Left lung (tissue), 4 donors: ENCODE measurements at regions not wholly inside any gene's neighbourhood (a gene's known extent, or its start where the extent isn't known, plus 50 kb on each side); places are given as distances from the start of the nearest gene placed in this dataset.

ENCODE experiments used
- ATAC-seq: fragments of 200-7000 bp; cut with Tn5 transposase; one replicate; pipeline ENCODE4 v1.9.1; 2020; ENCODE audit warnings: moderate library complexity
- DNase-seq, 4 donors: peaks; one replicate each; pipeline ENCODE4 v3.0.0-alpha.2; 2013 to 2020
- H3K27ac ChIP-seq, 2 donors: fragments of 200-600 bp; sonication (generic) in 1 of 2; one replicate each; pipeline versions ENCODE4 v1.5.0 to v1.8.0; 2020 to 2021
- H3K27me3 ChIP-seq, 2 donors: fragments of 200-600 bp; sonication (generic) in 1 of 2; one replicate each; pipeline versions ENCODE4 v1.5.0 to v1.8.0; 2020 to 2021
- H3K36me3 ChIP-seq, 2 donors: fragments of 200-600 bp; sonication (generic) in 1 of 2; one replicate each; pipeline versions ENCODE4 v1.5.0 to v1.8.0; 2020 to 2021
- H3K4me1 ChIP-seq, 2 donors: fragments of 200-600 bp; one replicate each; pipeline ENCODE4 v1.8.0; 2021
- H3K4me3 ChIP-seq, 2 donors: fragments of 200-600 bp; sonication (generic) in 1 of 2; one replicate each; pipeline versions ENCODE4 v1.5.0 to v1.8.0; 2020 to 2021; ENCODE audit warnings: mild to moderate bottlenecking in 1 of 2
- H3K9me3 ChIP-seq, 2 donors: fragments of 200-600 bp; sonication (generic) in 1 of 2; one replicate each; pipeline versions ENCODE4 v1.5.0 to v1.8.0; 2020 to 2021
- intact Hi-C, 2 donors: fragments of 100-400 bp; cut with DNase I; formaldehyde crosslinking; loops; one replicate each; pipeline versions ENCODE4 v1.11.2 to v1.14.2; 2022
- TF ChIP-seq, protein P1 (sequence below), 2 donors: fragments of 200-600 bp; sonication (generic) in 1 of 2; IDR thresholded peaks; one replicate each; pipeline versions ENCODE4 v1.5.0 to v1.8.0; 2021; ENCODE audit warnings: antibody characterized with exemption in 2 of 2
- donor health status: DM: no; HTN: yes; CAD: no.
- donor health status: DM: no; HTN: no; CAD: no.

DNA sequence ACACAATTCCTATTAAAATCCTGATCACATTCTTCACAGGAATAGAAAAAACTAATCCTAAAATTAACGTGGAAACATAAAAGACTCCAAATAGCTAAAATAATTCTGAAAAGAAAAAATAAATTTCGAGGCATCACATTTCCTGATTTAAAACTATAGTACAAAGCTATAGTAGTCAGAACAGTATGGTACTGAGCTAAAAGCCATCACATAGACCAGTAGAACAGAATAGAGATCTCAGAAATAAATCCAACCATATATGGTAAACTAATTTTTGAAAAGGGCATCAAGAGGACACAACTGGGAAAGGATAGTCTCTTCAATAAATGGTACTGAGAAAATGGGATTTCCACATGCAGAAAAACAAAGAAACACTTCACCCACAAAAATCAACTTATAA is 125.2 kb upstream of the DAAM1 start:
- ATAC-seq (no peak), DNase-seq (no peak)
- H3K27ac ChIP-seq, result no peak overlapping the region
- intact Hi-C loops, result no loop called here
- H3K9me3 ChIP-seq, result peaks cover 0 to 20% of the 10 kb centered on the region in 2 donors
- TF ChIP-seq, protein P1, sequence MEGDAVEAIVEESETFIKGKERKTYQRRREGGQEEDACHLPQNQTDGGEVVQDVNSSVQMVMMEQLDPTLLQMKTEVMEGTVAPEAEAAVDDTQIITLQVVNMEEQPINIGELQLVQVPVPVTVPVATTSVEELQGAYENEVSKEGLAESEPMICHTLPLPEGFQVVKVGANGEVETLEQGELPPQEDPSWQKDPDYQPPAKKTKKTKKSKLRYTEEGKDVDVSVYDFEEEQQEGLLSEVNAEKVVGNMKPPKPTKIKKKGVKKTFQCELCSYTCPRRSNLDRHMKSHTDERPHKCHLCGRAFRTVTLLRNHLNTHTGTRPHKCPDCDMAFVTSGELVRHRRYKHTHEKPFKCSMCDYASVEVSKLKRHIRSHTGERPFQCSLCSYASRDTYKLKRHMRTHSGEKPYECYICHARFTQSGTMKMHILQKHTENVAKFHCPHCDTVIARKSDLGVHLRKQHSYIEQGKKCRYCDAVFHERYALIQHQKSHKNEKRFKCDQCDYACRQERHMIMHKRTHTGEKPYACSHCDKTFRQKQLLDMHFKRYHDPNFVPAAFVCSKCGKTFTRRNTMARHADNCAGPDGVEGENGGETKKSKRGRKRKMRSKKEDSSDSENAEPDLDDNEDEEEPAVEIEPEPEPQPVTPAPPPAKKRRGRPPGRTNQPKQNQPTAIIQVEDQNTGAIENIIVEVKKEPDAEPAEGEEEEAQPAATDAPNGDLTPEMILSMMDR (IDR thresholded peaks at IDR 0.05), result no peak
- H3K4me3 ChIP-seq, result no peak overlapping the region
- H3K36me3 ChIP-seq, result no peaks in the 10 kb centered on the region
- no peaks in the 10 kb centered on the region for H3K4me1 ChIP-seq
- H3K27me3 ChIP-seq, result no peaks in the 10 kb centered on the region

DNA sequence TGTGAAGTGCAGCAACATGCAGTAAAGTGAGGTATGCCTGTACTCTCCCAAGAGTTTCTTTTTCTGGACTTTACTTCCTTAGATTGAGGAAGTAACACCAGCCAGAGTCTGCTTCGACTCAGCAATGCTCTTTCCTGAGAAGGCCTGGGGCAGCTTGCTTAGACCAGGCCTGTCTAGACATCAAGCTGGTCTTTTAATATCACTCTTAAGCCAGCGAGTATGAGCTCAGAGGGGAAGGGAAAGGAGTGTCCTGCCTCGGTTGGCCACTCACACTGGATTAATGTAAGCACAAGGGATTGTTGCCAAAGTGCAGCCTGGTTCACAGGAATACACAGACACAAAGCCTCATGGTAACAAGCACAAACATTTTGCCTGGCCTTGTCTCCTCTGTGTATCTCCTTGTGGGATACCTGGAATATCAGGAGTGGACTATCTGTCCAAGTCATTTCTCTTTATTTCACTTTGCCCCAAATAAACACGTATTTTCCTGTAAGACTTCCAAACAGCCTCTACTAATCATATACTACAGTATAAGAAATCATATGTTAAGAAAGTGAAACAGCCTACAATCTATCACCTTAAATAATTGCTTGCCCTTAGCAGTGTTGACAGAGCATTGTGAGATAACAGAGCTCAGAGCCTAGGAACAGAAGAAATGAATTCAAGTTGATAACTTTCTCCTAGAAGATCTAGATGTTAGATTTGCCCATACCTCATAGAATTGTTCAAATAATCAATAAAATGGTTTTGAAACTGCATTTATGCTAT is 121.2 kb upstream of the DAAM1 start:
- intact Hi-C loops, result no loop called here
- ATAC-seq, result no peak

DNA sequence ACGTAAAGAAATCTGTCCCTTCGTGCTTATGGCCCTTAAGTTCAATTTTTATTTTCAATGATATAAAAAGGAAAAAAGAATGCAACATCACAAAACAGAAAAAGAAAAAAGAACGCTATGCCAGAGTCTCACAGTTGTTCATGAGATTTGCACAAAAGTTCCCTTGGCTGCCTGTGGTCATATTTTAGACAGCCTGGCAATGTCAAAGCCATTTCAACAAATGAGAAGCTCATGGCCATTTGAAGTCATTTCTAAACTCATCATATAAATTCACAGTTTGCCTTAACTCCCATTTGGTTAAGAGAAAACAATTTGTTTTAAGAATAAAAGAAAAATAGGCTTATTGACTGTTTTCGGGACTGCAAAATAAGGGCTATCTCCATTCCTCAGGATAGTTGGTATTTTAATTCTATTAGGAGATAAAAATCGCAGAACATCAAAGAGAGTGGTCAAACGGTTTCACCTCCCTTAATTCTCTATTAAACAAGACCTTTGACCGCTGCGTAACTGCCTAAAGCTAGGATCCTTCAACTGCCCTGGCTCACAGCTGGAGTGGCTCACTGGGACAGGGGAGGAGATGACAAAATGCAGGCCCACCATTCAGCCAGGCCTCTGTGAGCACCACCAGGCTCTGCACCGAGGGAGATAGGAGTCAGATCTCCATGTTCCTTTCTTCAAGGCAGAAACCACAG is 119.2 kb upstream of the DAAM1 start:
- H3K27me3 ChIP-seq, result no peaks in the 10 kb centered on the region
- H3K4me3 ChIP-seq, result no peak overlapping the region
- ATAC-seq (no peak), DNase-seq (no peak)
- H3K9me3 ChIP-seq, result no peaks in the 10 kb centered on the region
- intact Hi-C loops, result no loop called here
- no peaks in the 10 kb centered on the region for H3K4me1 ChIP-seq
- TF ChIP-seq, protein P1 (IDR thresholded peaks at IDR 0.05), result no peak
- no peak overlapping the region for H3K27ac ChIP-seq
- H3K36me3 ChIP-seq, result no peaks in the 10 kb centered on the region

More for the DNA sequence above, 121.2 kb upstream of the DAAM1 start:
- no peaks in the 10 kb centered on the region for H3K27me3 ChIP-seq
- no peak overlapping the region for H3K27ac ChIP-seq
- no peak overlapping the region for H3K4me3 ChIP-seq
- TF ChIP-seq, protein P1 (IDR thresholded peaks at IDR 0.05), result no peak
- H3K36me3 ChIP-seq, result no peaks in the 10 kb centered on the region
- no peaks in the 10 kb centered on the region for H3K4me1 ChIP-seq
- DNase-seq, result no peak
- H3K9me3 ChIP-seq, result peaks cover 0 to 17% of the 10 kb centered on the region in 2 donors

DNA sequence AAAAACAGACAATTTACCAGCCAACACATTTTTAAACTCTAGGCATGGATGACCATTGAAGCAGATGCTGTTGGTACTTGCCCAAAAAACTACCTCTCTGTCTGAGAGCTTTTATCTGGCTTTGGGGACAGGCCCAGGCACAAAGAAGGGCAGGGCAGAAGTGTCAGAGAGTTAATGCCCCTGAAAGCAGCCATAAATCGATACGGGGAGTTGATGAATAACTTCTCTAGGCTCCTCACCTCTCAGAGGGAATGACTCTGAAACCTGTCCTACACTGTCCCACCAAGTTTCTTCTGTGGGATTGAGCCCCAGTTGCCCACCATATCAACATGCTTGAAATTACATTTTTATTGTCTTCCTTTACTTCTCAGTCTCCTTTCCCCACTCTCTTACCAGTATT is 113.0 kb upstream of the DAAM1 start:
- no peak for ATAC-seq
- TF ChIP-seq, protein P1 (IDR thresholded peaks at IDR 0.05), result no peak
- no peak for DNase-seq
- no peaks in the 10 kb centered on the region for H3K36me3 ChIP-seq
- H3K27me3 ChIP-seq, result no peaks in the 10 kb centered on the region
- no peak overlapping the region for H3K27ac ChIP-seq
- intact Hi-C loops, result no loop called here
- H3K4me3 ChIP-seq, result no peak overlapping the region
- H3K9me3 ChIP-seq, result no peaks in the 10 kb centered on the region
- no peaks in the 10 kb centered on the region for H3K4me1 ChIP-seq

DNA sequence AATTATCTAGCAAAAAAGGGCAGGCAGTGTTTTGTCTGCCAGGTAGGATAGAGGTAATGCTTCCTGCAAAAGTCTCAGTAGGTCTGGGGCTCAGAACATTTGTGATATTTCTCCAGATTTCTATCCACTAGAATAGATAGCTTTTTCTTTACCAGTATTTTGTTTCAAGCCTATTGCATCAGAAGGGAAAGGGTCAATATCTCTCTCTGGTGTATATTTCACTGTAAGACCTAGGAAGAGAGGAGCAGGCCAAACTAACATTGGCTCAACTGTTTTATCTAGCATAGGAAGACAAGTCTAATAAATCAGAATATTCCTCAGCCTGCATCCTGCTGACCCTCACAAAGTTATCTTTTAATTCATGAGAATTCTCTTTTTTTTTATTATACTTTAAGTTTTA is 106.7 kb upstream of the DAAM1 start:
- Histone ChIP-seq H3K27me3 (no peaks in the 10 kb centered on the region), H3K4me3 (no peak overlapping the region), H3K4me1 (no peaks in the 10 kb centered on the region), H3K27ac (no peak overlapping the region), H3K9me3 (no peaks in the 10 kb centered on the region), H3K36me3 (no peaks in the 10 kb centered on the region)
- ATAC-seq, result no peak
- TF ChIP-seq, protein P1 (IDR thresholded peaks at IDR 0.05), result no peak
- DNase-seq, result no peak
- intact Hi-C loops, result no loop called here
